HG03135 (cell line): ENCODE measurements at regions not wholly inside any gene's neighbourhood (a gene's known extent, or its start where the extent isn't known, plus 50 kb on each side); places are given as distances from the start of the nearest gene placed in this dataset.
"Not testable (repeated sequence)": the region's sequence is repeated elsewhere in the genome, so short reads cannot be mapped to it uniquely, and the experiment has no call there.

ENCODE experiments used
- ATAC-seq: cut with Tn5 transposase; IDR thresholded peaks from one replicate; pipeline ENCODE4 v1.9.1; 2021; ENCODE audit warnings: mild to moderate bottlenecking, moderate library complexity; ENCODE audit not compliant: unreplicated experiment

DNA sequence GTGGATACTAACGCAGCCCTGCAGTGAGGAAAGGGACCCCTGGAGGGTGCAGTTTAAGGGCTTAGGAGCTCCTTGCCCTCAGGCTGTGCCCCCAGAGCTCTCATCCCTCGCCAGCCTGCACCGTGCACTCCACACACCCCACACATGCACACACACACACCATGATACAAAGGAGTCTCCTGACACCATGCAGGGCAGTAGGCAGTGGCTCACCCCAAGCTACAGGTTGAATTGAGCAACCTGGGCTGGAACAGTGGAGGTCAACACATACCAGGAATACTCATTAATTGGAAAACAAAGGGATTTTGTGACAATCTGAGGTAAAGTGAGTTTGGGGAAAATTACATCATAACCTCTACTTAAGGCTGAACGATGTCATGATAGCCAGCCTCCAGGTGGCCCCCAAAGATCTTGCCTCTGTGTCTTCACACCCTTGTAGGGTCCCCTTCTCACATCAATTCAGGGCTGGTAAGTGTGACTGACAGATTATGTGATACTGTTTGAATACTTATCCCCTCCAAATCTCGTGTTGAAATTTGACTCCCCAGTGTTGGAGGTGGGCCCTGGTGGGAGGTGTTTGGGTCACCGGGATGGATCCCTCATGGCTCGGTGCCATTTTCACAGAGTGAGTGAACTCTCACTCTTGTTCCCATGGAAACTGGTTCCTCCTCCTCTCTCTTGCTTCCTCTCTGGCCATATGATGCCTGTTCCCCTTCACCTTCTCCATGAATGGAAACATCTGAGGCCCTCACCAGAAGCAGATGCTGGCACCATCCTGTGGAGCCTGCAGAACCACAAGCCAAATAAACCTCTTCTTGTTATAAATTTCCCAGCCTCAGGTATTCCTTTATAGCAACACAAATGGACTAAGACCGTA is 111.0 kb upstream of the RAB4A start:
- ATAC-seq: no peak

GRCh38 chr1:229161740-229162139 is 109.2 kb upstream of the RAB4A start:
- no peak for ATAC-seq

GRCh38 chr1:229162825-229163515 is 107.9 kb upstream of the RAB4A start:
- ATAC-seq: no peak

DNA sequence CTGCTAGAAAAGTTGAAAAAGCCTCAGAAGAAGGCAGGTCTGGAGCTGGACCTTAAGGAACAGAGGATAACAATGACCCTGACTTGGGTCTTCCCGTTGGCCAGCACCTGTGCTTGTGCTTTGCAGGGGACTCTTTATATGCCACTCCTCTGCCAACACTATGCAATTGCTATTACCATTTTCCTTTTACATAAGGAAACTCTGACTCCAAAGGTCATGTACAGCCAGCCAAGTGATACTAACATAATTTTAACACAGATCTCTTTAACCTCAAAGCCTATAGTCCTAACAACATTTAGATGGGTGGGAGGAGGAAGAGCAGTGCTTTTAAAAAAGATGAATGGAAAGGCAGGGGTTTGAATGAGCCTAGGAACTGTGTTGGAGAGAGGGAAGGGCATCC is 106.6 kb upstream of the RAB4A start:
- ATAC-seq: no peak

GRCh38 chr1:229164836-229165735 is 105.8 kb upstream of the RAB4A start:
- ATAC-seq: no peak

DNA sequence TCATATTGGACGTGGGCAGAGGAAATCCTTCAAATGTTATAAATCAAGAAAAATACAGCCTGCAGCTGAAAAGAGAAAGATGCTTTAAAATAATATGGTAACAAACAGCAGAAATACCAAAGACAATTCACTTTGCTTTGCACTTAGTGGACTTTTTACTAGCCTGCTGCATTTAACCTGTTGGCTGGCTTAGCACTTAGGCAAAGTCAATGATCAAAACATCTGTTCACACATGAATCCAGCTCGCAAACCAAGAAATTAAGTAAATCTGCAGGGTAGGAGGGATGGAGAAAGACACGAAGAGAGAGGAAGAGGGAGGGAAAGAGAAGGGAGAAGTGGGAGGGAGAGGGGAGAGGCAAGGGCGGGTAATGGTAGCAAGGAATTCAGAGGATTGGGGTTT is 103.6 kb upstream of the RAB4A start:
- ATAC-seq: no peak

GRCh38 chr1:229169399-229169798 is 101.5 kb upstream of the RAB4A start:
- no peak for ATAC-seq

- no peak for ATAC-seq
Measured at GRCh38 chr1:229170274-229170673, 100.6 kb upstream of the RAB4A start.

DNA sequence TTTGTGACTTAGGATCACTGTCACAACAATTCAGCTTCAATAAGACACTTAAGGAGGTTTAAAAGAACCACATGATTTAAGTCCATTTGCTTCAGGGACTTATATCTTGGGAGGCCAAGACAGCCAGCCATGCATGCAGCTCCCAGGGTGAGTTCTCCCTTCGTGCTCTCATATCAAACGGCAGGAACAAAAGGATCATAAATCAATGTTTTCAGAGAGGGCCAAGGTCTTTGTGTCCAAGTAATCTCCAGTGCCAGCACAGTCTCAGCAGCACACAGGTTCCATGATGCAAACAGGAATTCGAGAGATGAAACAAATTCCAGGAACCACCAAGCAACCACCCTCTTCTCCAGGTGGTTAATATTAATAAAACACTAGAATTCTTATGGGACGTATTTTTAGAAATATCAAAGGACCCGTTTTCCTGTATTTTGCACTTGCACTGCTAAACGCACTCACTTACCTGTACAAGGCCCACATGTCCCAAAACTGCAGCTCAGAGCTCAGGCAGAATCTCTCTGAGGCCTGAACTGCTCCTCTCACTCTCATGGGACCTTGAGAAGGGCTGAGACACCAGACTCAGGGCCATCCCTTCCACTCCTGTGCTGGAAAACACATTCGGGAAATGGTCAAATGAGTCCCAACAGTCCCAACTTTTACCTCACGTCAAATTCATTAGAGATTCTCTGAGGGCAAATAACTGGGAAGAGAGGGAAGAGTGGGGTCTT is 100.0 kb upstream of the RAB4A start:
- ATAC-seq: no peak

DNA sequence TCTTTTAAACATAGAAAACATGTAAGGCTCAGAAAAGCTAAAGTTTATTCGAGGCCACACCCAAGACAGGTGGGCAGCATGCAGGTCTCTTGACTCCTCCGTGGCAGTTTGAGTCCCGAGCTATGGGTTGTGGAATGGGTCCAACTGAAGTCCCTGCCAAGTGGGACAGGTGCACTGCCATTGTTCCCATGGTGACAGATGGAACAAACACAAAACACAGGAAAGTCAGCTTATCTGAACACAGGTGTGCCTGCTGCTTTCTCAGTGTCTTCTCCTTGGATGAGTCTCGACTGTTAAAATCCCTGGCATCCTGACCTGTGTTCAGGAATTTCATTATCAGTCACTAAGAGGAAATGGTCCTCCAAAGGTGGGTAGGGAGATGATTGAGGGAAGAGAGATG is 99.0 kb upstream of the RAB4A start:
- ATAC-seq: no peak

- ATAC-seq: not testable (repeated sequence)
Measured at GRCh38 chr1:229173491-229174476, 97.1 kb upstream of the RAB4A start.

GRCh38 chr1:229175297-229175696 is 95.6 kb upstream of the RAB4A start:
- not testable (repeated sequence) for ATAC-seq

- ATAC-seq: not testable (repeated sequence)
Measured at GRCh38 chr1:229176457-229176856, 94.5 kb upstream of the RAB4A start.

- no peak for ATAC-seq
Measured at GRCh38 chr1:229180161-229180560, 90.8 kb upstream of the RAB4A start.

GRCh38 chr1:229181419-229181818 is 89.5 kb upstream of the RAB4A start:
- ATAC-seq: no peak

- ATAC-seq: no peak
Measured at GRCh38 chr1:229183588-229183987, 87.3 kb upstream of the RAB4A start.

DNA sequence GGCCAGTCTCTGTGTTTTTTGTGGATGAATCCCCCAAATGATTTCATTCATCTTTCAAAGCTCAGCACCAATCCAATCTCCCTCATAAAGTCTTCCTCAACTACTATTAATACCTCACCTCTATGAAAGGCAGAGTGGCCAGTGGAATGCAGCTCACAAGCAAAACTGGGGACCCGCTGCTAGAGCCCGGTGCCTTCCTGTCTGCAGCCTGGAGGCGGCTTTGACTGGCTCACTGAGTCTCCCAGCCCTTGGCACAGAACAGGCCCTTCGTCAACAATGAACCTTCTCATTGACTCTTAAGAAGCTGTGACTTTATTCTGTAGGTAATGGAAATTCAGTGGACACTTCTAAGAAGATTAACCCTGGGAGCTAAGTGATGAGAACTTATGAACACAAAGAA is 86.8 kb upstream of the RAB4A start:
- ATAC-seq: no peak

- no peak for ATAC-seq
Measured at GRCh38 chr1:229185963-229186362, 84.9 kb upstream of the RAB4A start.

DNA sequence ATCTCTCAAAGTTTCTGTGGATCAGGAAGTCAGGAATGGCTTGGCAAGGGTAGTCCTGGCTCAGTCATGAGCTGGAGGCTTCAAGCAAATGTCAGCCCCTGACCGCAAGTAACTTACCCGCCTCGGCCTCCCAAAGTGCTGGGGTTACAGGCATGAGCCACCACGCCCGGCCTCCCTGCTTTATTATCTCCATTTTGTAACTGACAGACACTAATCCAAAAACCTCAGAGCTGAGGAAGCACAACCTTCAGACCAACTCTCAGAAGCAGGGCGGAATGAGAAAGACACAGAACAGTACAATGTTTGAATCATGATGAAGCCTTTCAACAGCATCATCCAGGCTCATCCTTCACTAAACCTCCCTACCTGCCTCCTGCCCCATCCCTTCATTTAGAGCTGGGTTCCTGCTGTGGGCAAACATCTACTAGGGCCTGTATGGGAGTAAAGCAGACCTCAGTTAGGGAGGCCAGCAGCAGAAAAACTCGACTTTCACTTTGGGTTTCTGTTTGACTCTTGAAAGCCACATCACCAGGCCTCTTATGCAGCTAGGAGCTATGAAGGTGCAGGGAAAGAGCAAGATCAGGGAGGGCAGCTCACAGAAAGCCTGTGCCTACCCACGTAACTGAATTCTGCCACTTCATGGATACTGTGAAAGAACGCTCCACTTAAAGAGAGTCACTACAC is 84.4 kb upstream of the RAB4A start:
- ATAC-seq: peak; percentile 91
